ENCODE measurements at regions not wholly inside any gene's neighbourhood (a gene's known extent, or its start where the extent isn't known, plus 50 kb on each side); places are given as distances from the start of the nearest gene placed in this dataset.

GRCh38 chr6:8343600-8343999, 91.7 kb downstream of the SLC35B3 start:
- Histone ChIP-seq H2BK15ac (ENCODE audit: low read depth, low read length) (no peak overlapping the region), H3K14ac (ENCODE audit: insufficient read depth, low read length) (no peak overlapping the region), H2BK20ac (ENCODE audit: low read depth, low read length, poor library complexity, severe bottlenecking) (no peak overlapping the region), H3K4me2 (ENCODE audit: insufficient read depth, insufficient read length, low read length) (no peak overlapping the region), H3K27ac (ENCODE audit: insufficient read length, low read depth, low read length) (no peak overlapping the region), H2BK12ac (ENCODE audit: insufficient read length, low read depth, low read length) (no peak overlapping the region), H3K23ac (ENCODE audit: insufficient read length, low read depth, low read length) (no peak overlapping the region), H4K91ac (ENCODE audit: insufficient read length, low read depth, low read length) (no peak overlapping the region), H4K8ac (replicated peaks; ENCODE audit: insufficient read length, low read depth, low read length) (no peak overlapping the region), H3K56ac (ENCODE audit: insufficient read length, low read depth, low read length) (no peak overlapping the region), H3K4ac (ENCODE audit: low read depth, low read length) (no peak overlapping the region), H3K4me1 (ENCODE audit: insufficient read depth, low read length) (no peaks in the 10 kb centered on the region), H3K79me2 (ENCODE audit: insufficient read depth, low read length) (no peaks in the 10 kb centered on the region), H2BK120ac (ENCODE audit: low read depth, low read length, poor library complexity, severe bottlenecking) (no peak overlapping the region), H2AFZ (ENCODE audit: low read length) (no peak overlapping the region), H4K5ac (ENCODE audit: insufficient read length, low read depth, low read length) (no peak overlapping the region), H3T11ph (ENCODE audit: low read length) (no peak overlapping the region), H3K9ac (ENCODE audit: extremely low read depth, insufficient read length, low read length) (no peak overlapping the region), H3K9me3 (ENCODE audit: control insufficient read depth, low read depth, low read length) (no peaks in the 10 kb centered on the region), H2AK5ac (ENCODE audit: insufficient read length, low read length) (no peak overlapping the region), H3K79me1 (ENCODE audit: insufficient read depth, low read depth, low read length, poor library complexity, severe bottlenecking) (no peaks in the 10 kb centered on the region), H3K27me3 (ENCODE audit: insufficient read depth, low read length) (no peaks in the 10 kb centered on the region), H3K18ac (ENCODE audit: insufficient read length, low read depth, low read length) (no peak overlapping the region), H4K20me1 (ENCODE audit: control insufficient read depth, insufficient read depth, insufficient read length) (no peaks in the 10 kb centered on the region), H3K23me2 (ENCODE audit: insufficient read length, low read depth, low read length, poor library complexity, severe bottlenecking) (no peaks in the 10 kb centered on the region), H2BK5ac (ENCODE audit: insufficient read length, low read length) (no peak overlapping the region)
- Mint-ChIP-seq H3K4me1 (peaks cover 0 to 4% of the 10 kb centered on the region in 2 experiments; a peak in 1 of 4 replicates), H3K27ac (no peak overlapping the region), H3K36me3 (ENCODE audit: insufficient read depth in 1 of 3, low read depth in 3 of 3) (peaks cover 2 to 5% (median 3%) of the 10 kb centered on the region in 3 experiments; a peak in 4 of 7 replicates), H3K4me3 (no peak overlapping the region), H3K9me3 (peaks cover 3 to 11% of the 10 kb centered on the region in 2 experiments), H3K27me3 (ENCODE audit: low read depth) (no peaks in the 10 kb centered on the region)
- no peak for DNase-seq
- WGBS (ENCODE audit: extremely low coverage, insufficient read length, low lambda C conversion rate), result no CpG with 5 or more reads among the region's 3 CpGs
- TF ChIP-seq CTCF (conservative IDR thresholded peaks at IDR 0.05), result no peak

All from H9 (cell line).